B cell (primary cell): ENCODE measurements at regions not wholly inside any gene's neighbourhood (a gene's known extent, or its start where the extent isn't known, plus 50 kb on each side); places are given as distances from the start of the nearest gene placed in this dataset.

Experiments
- EZH2 ChIP-seq: IDR thresholded peaks from 2 replicates; pipeline ENCODE4 v1.6.1; 2012; ENCODE audit warnings: borderline replicate concordance, low read depth, mild to moderate bottlenecking, moderate library complexity, low read length; ENCODE audit not compliant: insufficient read depth, poor library complexity, severe bottlenecking
- TF ChIP-seq, protein P1 (sequence below): fragments of 200-600 bp; IDR thresholded peaks from one replicate; pipeline ENCODE4 v1.8.0; 2022; ENCODE audit warnings: antibody characterized with exemption, mild to moderate bottlenecking

DNA sequence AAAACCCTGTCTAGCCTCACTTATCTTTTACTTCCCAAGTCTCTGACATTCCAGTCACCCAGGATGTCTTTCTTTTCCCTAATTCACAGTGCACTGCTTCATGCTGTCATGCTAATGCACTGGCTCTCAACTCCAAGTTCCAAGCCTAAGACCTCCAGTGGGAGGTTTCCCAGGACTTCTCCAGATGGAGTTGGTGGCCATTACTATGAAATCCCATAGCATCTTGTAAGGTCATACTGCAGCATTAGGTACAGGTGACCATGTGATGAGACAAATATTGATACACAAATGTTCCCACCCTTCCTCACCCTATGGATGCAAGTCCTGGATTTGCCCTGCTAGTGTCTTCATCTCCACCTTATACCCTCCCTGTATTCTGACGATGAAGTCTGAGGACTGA, 138.6 kb upstream of the PRICKLE2 start:
- TF ChIP-seq, protein P1, sequence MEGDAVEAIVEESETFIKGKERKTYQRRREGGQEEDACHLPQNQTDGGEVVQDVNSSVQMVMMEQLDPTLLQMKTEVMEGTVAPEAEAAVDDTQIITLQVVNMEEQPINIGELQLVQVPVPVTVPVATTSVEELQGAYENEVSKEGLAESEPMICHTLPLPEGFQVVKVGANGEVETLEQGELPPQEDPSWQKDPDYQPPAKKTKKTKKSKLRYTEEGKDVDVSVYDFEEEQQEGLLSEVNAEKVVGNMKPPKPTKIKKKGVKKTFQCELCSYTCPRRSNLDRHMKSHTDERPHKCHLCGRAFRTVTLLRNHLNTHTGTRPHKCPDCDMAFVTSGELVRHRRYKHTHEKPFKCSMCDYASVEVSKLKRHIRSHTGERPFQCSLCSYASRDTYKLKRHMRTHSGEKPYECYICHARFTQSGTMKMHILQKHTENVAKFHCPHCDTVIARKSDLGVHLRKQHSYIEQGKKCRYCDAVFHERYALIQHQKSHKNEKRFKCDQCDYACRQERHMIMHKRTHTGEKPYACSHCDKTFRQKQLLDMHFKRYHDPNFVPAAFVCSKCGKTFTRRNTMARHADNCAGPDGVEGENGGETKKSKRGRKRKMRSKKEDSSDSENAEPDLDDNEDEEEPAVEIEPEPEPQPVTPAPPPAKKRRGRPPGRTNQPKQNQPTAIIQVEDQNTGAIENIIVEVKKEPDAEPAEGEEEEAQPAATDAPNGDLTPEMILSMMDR = no peak
- TF ChIP-seq EZH2 = no peak
